ENCODE measurements at regions not wholly inside any gene's neighbourhood (a gene's known extent, or its start where the extent isn't known, plus 50 kb on each side); places are given as distances from the start of the nearest gene placed in this dataset.

DNA sequence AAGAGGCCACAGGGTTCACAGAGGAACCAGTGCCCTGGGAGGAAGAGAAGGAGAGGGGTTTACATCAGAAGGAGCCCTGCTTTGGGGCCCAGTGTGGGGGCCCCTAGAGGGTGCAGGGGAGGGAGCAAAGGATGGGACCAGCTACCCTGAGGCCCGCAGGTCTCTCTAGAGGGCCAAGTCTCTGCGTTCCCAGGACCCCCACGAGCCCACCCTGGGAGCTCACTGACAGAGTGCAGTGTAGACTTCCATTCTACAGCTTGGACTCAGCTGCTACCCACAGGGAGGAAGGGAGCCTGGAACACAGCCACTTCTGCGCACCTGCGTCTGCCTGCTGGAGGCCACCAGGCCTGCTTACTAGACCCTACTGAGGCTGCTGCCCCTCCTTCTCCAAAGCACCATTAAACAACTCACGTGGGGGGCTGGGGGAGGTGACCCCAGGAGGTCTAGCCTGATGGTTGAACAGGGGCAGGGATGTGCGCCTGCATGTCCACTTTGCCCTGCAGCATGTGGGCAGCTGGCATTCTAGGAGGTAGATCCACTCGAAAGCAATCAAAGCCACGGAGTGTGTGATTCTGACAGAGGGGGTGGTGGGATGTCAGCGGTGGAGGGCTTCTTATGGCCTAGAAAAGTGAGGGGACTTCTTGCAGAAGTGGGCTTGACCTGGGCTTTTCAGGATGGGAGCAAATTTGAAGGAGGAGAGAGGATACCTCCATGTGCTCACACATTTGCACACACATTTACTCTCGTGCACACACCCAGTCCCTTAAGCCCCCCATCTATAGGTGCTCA is 90.2 kb downstream of the ZFP36L2 start:
- Histone ChIP-seq H3K4me1 (ENCODE audit: control insufficient read depth, insufficient read depth, low read length) (peaks cover 58% of the 10 kb centered on the region), H3K79me2 (ENCODE audit: control insufficient read depth, insufficient read depth, low read length) (no peaks in the 10 kb centered on the region), H3K4me3 (no peak overlapping the region), H3K36me3 (ENCODE audit: control insufficient read depth in 2 of 2, insufficient read depth in 2 of 2, low read length in 1 of 2) (no peaks in the 10 kb centered on the region), H3K4me2 (ENCODE audit: control insufficient read depth, insufficient read depth) (no peak overlapping the region), H3K9ac (ENCODE audit: control insufficient read depth, insufficient read depth, low read length) (no peak overlapping the region), H3K9me3 (replicated peaks; ENCODE audit: control insufficient read depth, insufficient read depth, low read length) (no peaks in the 10 kb centered on the region), H4K20me1 (ENCODE audit: control insufficient read depth, insufficient read depth) (no peaks in the 10 kb centered on the region), H3K27ac (ENCODE audit: control insufficient read depth, insufficient read depth) (no peak overlapping the region), H3K27me3 (replicated peaks in 1 of 2; ENCODE audit: control insufficient read depth in 2 of 2, insufficient read depth in 2 of 2, low read length in 1 of 2) (no peaks in the 10 kb centered on the region), H2AFZ (ENCODE audit: control insufficient read depth, low read depth, low read length) (no peak overlapping the region)
- ChIA-PET CTCF (interaction anchor here (1.2 to 1.5 kb wide), 2 partner anchors 86 to 93 kb away, joined by 3 to 5 read pairs; no protein-coding TSS in a partner anchor), POLR2A (interaction anchor here (0.6 to 1.5 kb wide), 3 partner anchors 32 to 90 kb away, joined by 4 read pairs; partner anchors contain the start of gene ZFP36L2), SMC1A (ENCODE audit: uncharacterized antibody, unreplicated experiment) (interaction anchor here (1.3 to 13.3 kb wide), 4 partner anchors 82 to 349 kb away, joined by 5 to 170 read pairs (median 56); partner anchors contain the start of gene ZFP36L2), RAD21 (ENCODE audit: unreplicated experiment) (interaction anchor here (1.0 to 8.7 kb wide), 2 partner anchors 27 to 90 kb away, joined by 3 to 151 read pairs; partner anchors contain the start of gene ZFP36L2)
- in situ Hi-C loops (cut with MboI) (no loop called here), intact Hi-C loops (cut with micrococcal nuclease; ENCODE audit: unreplicated experiment) (no loop called here)
- DNase-seq (ENCODE audit: low read depth, low spot score) (no peak), FAIRE-seq (no peak), ATAC-seq (no peak)
- TF ChIP-seq RAD21 (IDR thresholded peaks at IDR 0.05; ENCODE audit: insufficient read depth, low read depth, low read length) (no peak), BMI1 (IDR thresholded peaks at IDR 0.05; ENCODE audit: borderline replicate concordance) (no peak), TCF12 (IDR thresholded peaks at IDR 0.05; ENCODE audit: low read depth, low read length) (no peak), SREBF2 (IDR thresholded peaks at IDR 0.05; ENCODE audit: low read length) (no peak), NBN (IDR thresholded peaks at IDR 0.05) (no peak), KAT2A (conservative IDR thresholded peaks at IDR 0.05; ENCODE audit: control insufficient read depth, low read depth, low read length) (no peak), ESRRA (IDR thresholded peaks at IDR 0.05; ENCODE audit: low read length) (no peak), BRCA1 (IDR thresholded peaks at IDR 0.05; ENCODE audit: low read depth, low read length) (no peak), ASH2L (IDR thresholded peaks at IDR 0.05; ENCODE audit: borderline replicate concordance, low read depth) (no peak)
- TF ChIP-seq, protein P1, sequence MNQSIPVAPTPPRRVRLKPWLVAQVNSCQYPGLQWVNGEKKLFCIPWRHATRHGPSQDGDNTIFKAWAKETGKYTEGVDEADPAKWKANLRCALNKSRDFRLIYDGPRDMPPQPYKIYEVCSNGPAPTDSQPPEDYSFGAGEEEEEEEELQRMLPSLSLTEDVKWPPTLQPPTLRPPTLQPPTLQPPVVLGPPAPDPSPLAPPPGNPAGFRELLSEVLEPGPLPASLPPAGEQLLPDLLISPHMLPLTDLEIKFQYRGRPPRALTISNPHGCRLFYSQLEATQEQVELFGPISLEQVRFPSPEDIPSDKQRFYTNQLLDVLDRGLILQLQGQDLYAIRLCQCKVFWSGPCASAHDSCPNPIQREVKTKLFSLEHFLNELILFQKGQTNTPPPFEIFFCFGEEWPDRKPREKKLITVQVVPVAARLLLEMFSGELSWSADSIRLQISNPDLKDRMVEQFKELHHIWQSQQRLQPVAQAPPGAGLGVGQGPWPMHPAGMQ (IDR thresholded peaks at IDR 0.05; ENCODE audit: borderline replicate concordance) = no peak
- TF ChIP-seq, protein P2, sequence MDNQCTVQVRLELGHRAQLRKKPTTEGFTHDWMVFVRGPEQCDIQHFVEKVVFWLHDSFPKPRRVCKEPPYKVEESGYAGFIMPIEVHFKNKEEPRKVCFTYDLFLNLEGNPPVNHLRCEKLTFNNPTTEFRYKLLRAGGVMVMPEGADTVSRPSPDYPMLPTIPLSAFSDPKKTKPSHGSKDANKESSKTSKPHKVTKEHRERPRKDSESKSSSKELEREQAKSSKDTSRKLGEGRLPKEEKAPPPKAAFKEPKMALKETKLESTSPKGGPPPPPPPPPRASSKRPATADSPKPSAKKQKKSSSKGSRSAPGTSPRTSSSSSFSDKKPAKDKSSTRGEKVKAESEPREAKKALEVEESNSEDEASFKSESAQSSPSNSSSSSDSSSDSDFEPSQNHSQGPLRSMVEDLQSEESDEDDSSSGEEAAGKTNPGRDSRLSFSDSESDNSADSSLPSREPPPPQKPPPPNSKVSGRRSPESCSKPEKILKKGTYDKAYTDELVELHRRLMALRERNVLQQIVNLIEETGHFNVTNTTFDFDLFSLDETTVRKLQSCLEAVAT (IDR thresholded peaks at IDR 0.05) = no peak
- TF ChIP-seq, protein P3, sequence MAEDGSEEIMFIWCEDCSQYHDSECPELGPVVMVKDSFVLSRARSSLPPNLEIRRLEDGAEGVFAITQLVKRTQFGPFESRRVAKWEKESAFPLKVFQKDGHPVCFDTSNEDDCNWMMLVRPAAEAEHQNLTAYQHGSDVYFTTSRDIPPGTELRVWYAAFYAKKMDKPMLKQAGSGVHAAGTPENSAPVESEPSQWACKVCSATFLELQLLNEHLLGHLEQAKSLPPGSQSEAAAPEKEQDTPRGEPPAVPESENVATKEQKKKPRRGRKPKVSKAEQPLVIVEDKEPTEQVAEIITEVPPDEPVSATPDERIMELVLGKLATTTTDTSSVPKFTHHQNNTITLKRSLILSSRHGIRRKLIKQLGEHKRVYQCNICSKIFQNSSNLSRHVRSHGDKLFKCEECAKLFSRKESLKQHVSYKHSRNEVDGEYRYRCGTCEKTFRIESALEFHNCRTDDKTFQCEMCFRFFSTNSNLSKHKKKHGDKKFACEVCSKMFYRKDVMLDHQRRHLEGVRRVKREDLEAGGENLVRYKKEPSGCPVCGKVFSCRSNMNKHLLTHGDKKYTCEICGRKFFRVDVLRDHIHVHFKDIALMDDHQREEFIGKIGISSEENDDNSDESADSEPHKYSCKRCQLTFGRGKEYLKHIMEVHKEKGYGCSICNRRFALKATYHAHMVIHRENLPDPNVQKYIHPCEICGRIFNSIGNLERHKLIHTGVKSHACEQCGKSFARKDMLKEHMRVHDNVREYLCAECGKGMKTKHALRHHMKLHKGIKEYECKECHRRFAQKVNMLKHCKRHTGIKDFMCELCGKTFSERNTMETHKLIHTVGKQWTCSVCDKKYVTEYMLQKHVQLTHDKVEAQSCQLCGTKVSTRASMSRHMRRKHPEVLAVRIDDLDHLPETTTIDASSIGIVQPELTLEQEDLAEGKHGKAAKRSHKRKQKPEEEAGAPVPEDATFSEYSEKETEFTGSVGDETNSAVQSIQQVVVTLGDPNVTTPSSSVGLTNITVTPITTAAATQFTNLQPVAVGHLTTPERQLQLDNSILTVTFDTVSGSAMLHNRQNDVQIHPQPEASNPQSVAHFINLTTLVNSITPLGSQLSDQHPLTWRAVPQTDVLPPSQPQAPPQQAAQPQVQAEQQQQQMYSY (CRISPR knock-in tag; IDR thresholded peaks at IDR 0.05) = no peak
- 47% methylated on average over 11 of the region's 11 CpGs for WGBS (ENCODE audit: insufficient coverage, insufficient replicate concordance, low lambda C conversion rate, missing lambda C conversion rate)
- no TSS peak for BruUV-seq (replicated peaks)
